ENCODE measurements at regions not wholly inside any gene's neighbourhood (a gene's known extent, or its start where the extent isn't known, plus 50 kb on each side); places are given as distances from the start of the nearest gene placed in this dataset.
"Not testable (repeated sequence)": the region's sequence is repeated elsewhere in the genome, so short reads cannot be mapped to it uniquely, and the experiment has no call there.

DNA sequence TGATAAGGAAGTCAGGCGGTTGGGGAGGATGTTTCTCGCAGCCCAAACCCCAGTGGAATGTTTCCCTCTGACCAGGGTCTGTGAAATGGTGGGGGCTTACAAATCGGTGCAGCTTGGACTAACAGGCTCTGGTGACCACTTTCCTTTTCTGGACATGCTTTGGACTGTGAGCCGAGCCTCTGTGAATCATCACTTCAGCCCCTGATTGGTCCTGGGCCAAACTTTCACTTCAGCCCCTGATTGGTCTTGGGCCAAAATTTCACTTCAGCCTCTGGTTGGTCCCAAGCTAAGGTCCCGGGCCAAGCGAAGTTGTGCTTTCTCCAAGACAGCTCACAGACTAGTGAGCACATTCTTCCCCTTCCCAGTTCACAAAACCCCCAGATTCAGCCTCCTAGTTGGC lies 223.7 kb upstream of the ANKRD20A1 start:
- not testable (repeated sequence) for DNase-seq (ENCODE audit: low read depth in 2 of 2)

GRCh38 chr9:67611900-67612299 lies 246.8 kb upstream of the ANKRD20A1 start:
- not testable (repeated sequence) for DNase-seq (ENCODE audit: low read depth in 2 of 2)

DNA sequence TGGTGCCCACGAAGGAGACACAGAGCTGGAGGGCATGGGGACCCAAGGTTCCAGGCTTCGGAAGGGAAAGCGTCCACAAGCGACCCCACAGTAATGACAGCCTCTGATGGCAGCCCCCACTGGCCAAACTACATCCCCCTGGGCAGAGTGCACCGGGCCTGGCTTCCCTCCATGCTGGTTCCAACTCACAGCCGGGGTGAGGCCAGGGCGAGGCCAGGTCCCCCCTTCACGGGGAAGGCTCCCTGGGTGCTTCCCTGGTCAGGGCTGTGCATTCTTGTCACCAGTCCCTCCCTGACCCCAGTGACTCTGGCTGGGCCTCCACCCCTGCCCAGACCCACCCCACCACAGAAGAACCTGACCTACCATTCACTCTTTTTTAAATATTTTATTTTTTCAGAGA lies 248.9 kb upstream of the ANKRD20A1 start:
- DNase-seq (ENCODE audit: low read depth in 2 of 2) = not testable (repeated sequence)

- DNase-seq (ENCODE audit: low read depth in 2 of 2) = not testable (repeated sequence)
These were observed 249.3 kb upstream of the ANKRD20A1 start for GRCh38 chr9:67609435-67609834.

DNA sequence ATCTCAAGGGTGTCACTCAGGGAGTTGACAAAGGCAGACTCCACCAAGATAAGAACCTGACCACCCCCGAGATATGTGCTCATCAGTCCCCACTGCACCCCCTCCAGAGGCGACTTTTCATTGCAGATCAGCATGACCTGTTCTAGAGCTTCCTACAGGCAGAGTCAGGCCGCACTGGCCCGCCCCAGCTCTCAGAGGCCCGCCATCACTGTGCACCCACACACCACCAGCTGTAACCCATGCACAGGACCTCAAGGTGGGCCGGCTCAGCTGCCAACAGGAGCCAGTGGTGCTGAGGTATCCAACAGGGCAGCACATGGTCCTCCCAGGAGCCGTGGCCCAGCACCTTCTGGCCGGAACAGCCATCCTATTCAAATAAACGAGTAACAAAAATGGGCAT lies 253.6 kb upstream of the ANKRD20A1 start:
- DNase-seq (ENCODE audit: low read depth in 2 of 2) = not testable (repeated sequence)

DNA sequence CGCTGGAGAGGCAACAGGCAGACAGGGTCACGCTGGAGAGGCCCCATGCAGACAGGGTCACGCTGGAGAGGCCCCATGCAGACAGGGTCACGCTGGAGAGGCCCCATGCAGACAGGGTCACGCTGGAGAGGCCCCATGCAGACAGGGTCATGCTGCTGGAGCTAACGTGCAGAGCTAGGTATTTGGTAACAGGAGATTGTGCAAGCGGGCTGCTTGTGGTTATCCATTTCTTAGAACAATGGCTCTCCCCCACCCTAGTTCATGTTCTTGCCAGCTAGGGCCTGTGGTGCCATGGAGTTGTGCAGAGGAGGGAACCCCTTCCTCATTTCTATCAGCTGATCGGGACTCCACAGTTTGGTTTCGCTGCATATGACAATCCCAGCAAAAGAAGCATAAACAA lies 255.1 kb upstream of the ANKRD20A1 start:
- not testable (repeated sequence) for DNase-seq (ENCODE audit: low read depth in 2 of 2)

DNA sequence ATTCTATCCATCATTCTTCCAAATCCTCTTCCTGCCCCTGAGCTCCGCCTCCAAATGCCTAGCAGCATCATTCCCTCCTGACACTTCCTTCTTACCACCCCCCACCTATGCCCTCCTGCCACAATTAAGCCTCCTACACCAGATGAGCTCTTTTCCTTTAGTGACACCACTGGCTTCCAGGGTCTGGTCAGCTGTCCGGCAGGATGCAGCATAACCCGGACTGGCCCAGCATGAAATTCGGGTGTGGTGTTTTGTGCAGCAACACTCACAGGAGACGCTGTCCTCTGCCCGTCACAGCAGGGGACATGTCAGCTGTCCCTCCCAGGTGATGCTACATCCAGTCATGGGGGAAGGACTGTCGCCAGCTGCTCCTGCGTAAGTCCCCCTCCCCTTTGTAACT lies 266.3 kb upstream of the ANKRD20A1 start:
- DNase-seq (ENCODE audit: low read depth in 2 of 2) = not testable (repeated sequence)

DNA sequence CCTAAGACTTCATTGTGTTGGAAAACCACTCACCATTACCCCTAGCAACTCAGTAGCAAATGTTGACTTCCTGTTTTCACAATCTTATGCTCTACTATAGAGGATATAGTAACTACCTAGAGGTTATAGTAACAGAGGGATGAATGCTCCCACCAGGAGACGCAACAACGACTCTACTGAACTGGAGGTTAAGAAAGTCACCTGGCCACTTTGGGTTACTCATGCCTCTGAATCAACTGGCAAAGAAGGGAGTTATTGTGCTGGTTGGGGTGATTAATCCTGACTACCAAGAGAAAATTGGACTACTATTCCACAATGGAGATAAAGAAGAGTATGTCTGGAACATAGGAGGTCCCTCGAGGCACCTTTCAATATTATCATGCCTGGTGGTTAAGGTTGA lies 302.9 kb upstream of the ANKRD20A1 start:
- not testable (repeated sequence) for DNase-seq (ENCODE audit: low read depth in 2 of 2)

- not testable (repeated sequence) for DNase-seq (ENCODE audit: low read depth in 2 of 2)
These were observed 308.7 kb upstream of the ANKRD20A1 start for GRCh38 chr9:67550044-67550443.

DNA sequence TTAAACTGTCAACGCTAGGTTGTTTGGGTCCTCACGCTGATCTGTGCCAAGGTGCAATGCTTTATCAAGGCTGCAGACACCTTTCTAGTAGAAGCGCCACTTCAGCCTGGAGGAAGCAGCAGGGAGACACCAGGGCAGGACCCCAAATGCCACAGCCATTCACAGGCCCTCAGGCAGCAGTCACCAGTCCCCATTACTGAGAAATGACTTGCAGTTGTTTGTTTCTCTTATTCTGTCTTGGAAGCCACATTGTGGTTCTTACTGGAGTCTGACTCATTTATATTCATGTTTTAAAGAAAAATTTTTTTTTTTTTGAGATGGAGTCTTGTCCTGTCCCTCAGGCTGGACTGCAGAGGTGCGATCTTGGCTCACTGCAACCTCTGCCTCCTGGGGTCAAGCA lies 328.9 kb upstream of the ANKRD20A1 start:
- not testable (repeated sequence) for DNase-seq (ENCODE audit: low read depth in 2 of 2)

GRCh38 chr9:67516938-67517337 lies 341.8 kb upstream of the ANKRD20A1 start:
- not testable (repeated sequence) for DNase-seq (ENCODE audit: low read depth in 2 of 2)

DNA sequence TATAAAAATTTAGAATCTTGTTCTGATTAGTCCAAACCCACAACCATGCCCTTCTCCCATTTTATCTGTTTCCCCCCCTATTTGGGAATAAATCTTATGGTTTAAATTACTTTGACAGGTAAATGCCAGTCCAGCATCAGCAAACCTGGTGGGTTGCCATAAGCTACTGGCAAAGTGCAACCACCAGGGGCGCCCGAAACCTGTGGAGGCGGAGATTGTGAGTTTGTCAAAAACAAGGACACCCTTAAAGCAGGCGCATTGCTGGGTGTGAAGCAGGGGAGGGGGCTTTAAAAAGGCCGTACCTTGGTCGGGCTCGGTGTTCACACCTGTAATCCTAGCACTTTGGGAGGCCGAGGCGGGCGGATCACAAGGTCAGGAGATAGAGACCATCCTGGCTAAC lies 344.1 kb upstream of the ANKRD20A1 start:
- not testable (repeated sequence) for DNase-seq (ENCODE audit: low read depth in 2 of 2)

GRCh38 chr9:67503728-67504369 lies 354.9 kb upstream of the ANKRD20A1 start:
- DNase-seq (ENCODE audit: low read depth in 2 of 2) = not testable (repeated sequence)

DNA sequence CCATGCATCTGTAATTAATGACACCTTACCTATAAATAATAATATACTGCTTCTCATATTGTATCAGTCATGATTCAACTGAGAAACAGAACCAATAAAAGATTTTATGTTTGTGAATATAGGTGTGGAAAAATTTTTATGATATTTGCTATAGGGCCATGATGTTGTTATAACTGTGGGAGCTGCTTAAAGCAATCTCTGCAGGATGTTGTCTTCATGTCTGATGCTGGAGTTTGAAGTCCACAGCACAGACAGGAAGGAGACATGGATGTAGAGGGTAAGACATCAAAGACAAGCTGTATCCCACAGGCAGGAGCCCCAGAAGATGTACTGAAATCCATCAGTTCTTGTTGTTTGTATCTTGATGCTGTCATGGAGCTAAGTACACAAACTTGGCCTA lies 366.7 kb upstream of the ANKRD20A1 start:
- DNase-seq (ENCODE audit: low read depth in 2 of 2) = not testable (repeated sequence)

- not testable (repeated sequence) for DNase-seq (ENCODE audit: low read depth in 2 of 2)
These were observed 381.3 kb upstream of the ANKRD20A1 start for GRCh38 chr9:67477465-67477864.

GRCh38 chr9:67470739-67471138 lies 388.0 kb upstream of the ANKRD20A1 start:
- DNase-seq (ENCODE audit: low read depth in 2 of 2) = not testable (repeated sequence)

DNA sequence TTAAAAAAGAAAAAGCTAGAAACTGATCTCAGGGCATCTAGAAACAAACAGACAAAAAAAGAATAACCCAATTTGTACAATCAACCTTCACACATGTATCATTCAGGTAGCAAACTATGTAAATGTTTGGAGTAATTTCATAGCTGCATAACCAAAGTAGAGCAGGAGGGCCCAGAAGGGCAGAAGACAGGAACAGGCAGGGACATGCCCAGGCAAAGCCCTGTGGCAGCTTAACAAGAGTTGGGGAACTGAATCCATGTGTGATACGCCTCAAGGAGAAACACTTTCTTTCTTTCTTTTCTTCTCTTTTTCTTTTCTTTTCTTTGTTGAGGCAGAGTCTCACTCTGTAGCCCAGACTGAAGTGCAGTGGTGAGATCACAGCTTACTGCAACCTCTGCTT lies 390.4 kb upstream of the ANKRD20A1 start:
- not testable (repeated sequence) for DNase-seq (ENCODE audit: low read depth in 2 of 2)

DNA sequence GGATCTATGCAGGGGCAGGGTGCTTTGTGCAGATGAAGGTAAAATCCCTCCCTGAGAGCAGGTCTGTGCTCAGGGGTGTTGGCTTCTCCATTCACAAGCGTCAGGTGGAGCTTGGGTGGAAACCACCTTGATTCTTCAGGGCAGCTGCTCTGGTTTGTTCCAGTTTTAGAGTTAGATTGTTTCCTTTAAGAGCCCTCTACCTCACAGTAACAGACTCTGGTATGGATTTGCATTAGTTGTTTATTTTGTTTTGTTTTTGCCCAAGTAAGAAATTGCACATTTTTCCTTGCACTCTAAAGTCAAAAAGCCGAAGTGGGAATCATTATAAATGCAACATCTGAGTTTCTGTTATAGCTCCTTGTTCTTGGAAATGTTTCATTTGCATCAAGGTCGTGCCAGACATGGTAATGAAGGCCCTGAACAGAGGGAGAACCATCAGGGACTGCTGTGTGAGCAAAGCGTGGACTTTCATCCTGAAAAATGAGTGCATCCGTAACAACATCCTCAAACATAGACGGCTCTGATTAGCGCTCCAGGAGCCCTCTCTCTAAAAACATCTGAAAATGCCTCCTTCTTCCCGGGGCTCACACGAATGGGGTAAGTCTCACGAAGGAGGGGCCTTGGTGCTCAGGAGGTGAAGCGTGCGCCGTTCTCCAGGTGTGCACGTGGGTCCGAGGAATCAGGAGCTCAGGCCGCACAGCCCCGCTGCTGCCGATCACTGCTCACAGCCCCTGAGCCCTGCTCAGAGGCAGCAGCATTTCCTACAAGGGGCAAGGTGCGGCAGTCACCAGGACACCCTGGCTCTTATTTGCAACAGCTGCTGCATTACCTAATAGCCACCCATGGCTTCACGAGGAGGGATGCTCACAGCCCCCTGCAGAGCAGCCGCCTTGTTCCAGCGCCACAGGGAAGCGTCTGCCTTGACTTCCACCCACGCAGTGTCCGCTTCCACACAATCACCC lies 396.7 kb upstream of the ANKRD20A1 start:
- DNase-seq (ENCODE audit: low read depth in 2 of 2) = not testable (repeated sequence)

GRCh38 chr9:67452941-67453340 lies 405.8 kb upstream of the ANKRD20A1 start:
- not testable (repeated sequence) for DNase-seq (ENCODE audit: low read depth in 2 of 2)

DNA sequence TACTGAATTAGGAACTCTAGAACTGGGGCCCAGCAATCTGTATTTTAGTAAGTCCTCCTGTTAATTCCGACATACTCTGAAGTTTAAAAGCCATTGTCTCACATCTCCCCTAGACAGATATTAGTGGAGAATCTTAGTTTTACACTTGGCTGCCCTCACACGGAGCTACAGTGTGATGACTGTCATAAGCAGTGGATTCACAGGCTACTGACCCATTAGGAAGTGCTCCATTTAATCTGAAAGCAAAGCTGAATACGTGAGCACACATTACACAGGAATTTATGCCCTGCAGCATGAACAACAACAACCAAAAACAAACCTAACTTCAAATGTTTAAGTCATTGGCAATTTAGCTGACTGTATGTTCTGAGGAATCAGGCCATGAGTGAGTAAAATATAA lies 416.4 kb upstream of the ANKRD20A1 start:
- DNase-seq (ENCODE audit: low read depth in 2 of 2) = not testable (repeated sequence)

DNA sequence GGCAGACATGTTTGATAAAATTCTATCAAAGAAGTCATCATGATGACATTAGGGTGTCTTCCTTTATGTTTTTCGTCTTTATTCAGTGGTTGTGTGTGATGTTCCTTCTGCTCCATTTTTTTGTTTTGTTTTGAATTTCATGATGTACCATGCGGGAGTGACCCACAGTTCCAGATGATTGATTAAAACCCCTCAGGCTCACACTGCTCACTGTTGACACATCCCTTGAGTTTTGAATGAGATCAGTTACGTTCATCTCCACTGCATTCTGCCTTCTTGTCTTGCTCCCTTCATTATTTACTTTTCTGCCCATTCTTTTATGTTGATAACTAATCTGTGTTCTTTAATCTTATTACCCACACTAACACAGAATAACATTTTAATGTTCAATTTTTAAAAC lies 421.7 kb upstream of the ANKRD20A1 start:
- DNase-seq (ENCODE audit: low read depth in 2 of 2) = not testable (repeated sequence)

DNA sequence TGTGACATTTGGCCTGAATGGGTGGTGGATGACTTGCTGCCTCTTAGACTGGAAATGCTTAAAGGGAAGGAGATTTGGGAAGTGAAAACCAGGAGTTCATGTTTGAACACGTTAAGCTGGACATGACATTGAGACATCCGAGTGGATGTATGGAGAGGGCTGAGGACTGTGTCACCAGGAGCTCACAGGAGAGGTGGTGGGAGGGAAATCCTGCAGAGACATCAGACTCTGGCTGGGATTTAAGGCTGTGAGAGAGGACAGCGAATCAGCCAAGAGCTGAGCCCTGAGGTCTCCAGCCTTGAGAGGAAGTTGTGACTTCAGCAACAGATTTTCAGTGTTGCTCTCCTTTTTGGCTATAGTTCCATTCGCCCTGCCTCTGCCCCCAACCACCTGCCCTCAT lies 432.5 kb upstream of the SPATA31A3 start:
- DNase-seq (ENCODE audit: low read depth in 2 of 2) = not testable (repeated sequence)

All from stimulated activated CD4-positive, alpha-beta T cell treated with anti-CD3 and anti-CD28 coated beads, Interleukin-4, amount 100 ng/mL, for 48 hours (primary cell).